Stomach smooth muscle (tissue), 2 donors: ENCODE measurements at regions not wholly inside any gene's neighbourhood (a gene's known extent, or its start where the extent isn't known, plus 50 kb on each side); places are given as distances from the start of the nearest gene placed in this dataset.

Source experiments
- H3K27ac ChIP-seq: one replicate; pipeline ENCODE4 v1.7.0; 2013; ENCODE audit warnings: mild to moderate bottlenecking, low read length, inconsistent platforms
- H3K27me3 ChIP-seq, 2 donors: one replicate each; pipeline ENCODE4 v1.7.0; 2013; ENCODE audit warnings: low read length in 2 of 2; ENCODE audit not compliant: insufficient read depth in 2 of 2, control insufficient read depth in 1 of 2
- H3K36me3 ChIP-seq, 2 donors: one replicate each; pipeline ENCODE4 v1.7.0; 2013; ENCODE audit warnings: low read length in 2 of 2; ENCODE audit not compliant: control insufficient read depth in 2 of 2, insufficient read depth in 2 of 2
- H3K4me1 ChIP-seq: one replicate; pipeline ENCODE4 v1.7.0; 2013; ENCODE audit warnings: low read length; ENCODE audit not compliant: control insufficient read depth, insufficient read depth
- H3K4me3 ChIP-seq, 2 donors: one replicate each; pipeline ENCODE4 v1.7.0; 2013; ENCODE audit warnings: low read length in 2 of 2
- H3K9ac ChIP-seq, 2 donors: one replicate each; pipeline ENCODE4 v1.7.0; 2013; ENCODE audit warnings: low read length in 2 of 2, mild to moderate bottlenecking in 1 of 2
- H3K9me3 ChIP-seq, 2 donors: one replicate each; pipeline ENCODE4 v1.7.0; 2013; ENCODE audit warnings: low read length in 2 of 2; ENCODE audit not compliant: control insufficient read depth in 2 of 2
- donor health status: healthy.
- donor health status: Pancreatic carcinoma.

DNA sequence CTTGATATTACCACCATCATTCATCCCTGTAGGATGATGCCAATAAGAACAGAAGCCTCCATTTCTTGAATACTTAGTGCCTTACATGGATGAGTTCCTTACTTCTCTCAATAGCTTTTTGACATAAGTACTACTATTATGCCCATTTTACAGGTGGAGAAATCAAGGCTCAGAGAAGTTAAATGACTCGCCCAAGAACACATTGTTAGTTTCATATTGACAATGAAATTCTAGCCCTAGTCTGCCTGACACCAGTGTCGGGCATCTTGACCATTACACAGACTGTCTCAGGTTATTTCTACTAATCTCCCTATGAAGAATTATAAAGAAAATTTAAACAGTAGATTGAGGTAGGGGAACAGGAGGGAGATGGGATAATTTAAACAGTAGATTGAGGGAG is 52.5 kb upstream of the ARL8B start:
- no peaks in the 10 kb centered on the region for H3K4me1 ChIP-seq
- H3K9me3 ChIP-seq, result no peaks in the 10 kb centered on the region
- H3K4me3 ChIP-seq, result no peak overlapping the region
- no peak overlapping the region for H3K27ac ChIP-seq
- H3K9ac ChIP-seq, result no peak overlapping the region
- no peaks in the 10 kb centered on the region for H3K27me3 ChIP-seq
- H3K36me3 ChIP-seq, result no peaks in the 10 kb centered on the region

DNA sequence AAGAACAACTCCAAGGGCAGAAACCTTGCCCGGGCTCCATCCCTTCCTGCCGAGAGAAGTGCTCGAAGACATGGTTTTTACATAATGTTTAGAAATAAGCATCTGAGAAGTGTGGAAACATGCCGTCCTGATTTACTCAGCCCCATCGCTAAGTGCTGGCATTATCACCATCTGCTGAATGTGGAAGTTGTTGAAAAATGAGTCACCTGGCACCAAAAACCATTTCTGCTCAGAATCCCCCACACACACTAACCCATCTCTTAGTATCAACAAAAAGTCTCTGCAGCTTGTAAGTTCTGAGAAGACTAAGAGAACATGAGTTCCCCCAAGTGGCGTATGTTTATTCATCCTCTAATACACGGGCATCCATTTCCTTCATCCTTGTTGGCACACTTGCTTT is 51.0 kb upstream of the ARL8B start:
- H3K27me3 ChIP-seq, result no peaks in the 10 kb centered on the region
- H3K36me3 ChIP-seq, result no peaks in the 10 kb centered on the region
- H3K9ac ChIP-seq, result no peak overlapping the region
- H3K9me3 ChIP-seq, result no peaks in the 10 kb centered on the region
- no peak overlapping the region for H3K4me3 ChIP-seq
- peak overlapping the region; percentile 11 for H3K27ac ChIP-seq
- H3K4me1 ChIP-seq, result no peaks in the 10 kb centered on the region

DNA sequence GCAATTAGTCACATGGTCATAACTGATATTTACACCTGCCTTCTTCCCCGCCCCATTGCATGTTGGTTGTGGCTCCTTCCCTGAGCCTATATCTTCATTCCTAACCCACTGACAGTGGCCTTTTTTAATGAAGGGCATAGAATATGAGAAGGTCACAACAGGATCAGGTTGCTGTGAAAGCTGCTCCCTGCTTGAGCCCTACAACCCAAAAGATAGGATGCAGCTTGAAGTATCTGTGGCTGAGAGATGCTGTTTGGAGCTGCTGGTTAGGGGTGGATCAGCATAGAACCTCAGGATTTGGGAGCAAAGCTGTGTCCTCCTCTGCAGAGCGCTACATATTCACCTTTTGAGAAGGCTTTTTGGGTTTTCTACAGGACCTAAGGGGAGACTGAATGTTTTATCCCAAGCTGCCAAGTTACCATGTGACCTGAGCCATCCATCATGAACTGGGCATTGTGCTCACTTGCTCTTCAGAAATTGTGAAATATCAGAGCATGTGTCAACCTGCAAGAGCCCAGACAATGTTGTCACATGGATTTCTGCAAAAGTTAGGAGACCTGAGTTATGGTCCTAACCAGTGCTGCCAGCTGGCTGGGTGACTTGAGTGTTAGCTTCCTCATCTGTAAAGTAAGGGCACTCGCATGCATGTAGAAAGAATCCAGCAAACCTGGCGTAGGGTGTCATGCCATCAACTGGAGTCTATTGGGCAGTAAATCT is 49.8 kb upstream of the ARL8B start:
- H3K4me3 ChIP-seq, result no peak overlapping the region
- no peaks in the 10 kb centered on the region for H3K36me3 ChIP-seq
- no peak overlapping the region for H3K9ac ChIP-seq
- no peak overlapping the region for H3K27ac ChIP-seq
- H3K27me3 ChIP-seq, result no peaks in the 10 kb centered on the region
- no peaks in the 10 kb centered on the region for H3K4me1 ChIP-seq
- H3K9me3 ChIP-seq, result no peaks in the 10 kb centered on the region
